H1 (cell line): ENCODE measurements at regions not wholly inside any gene's neighbourhood (a gene's known extent, or its start where the extent isn't known, plus 50 kb on each side); places are given as distances from the start of the nearest gene placed in this dataset.

Experiments used
- CTCF ChIA-PET: fragments of 300-600 bp; sonication (Branson Sonifier 250); formaldehyde crosslinking; loops from one replicate; lab custom pipeline; 2021; ENCODE audit not compliant: partially characterized antibody; lab: Charles Lee
- POLR2A ChIA-PET: fragments of 300-600 bp; sonication (Branson Sonifier 250); formaldehyde crosslinking; loops from one replicate; lab custom pipeline; 2021; ENCODE audit warnings: inconsistent platforms; ENCODE audit not compliant: partially characterized antibody; lab: Charles Lee
- DNase-seq, 2 experiments: peaks; one replicate each; pipeline versions ENCODE4 v3.0.0 to v3.0.0-alpha.2; 2010 to 2022; ENCODE audit warnings: low spot score in 2 of 2, low read depth in 1 of 2, mixed read lengths in 1 of 2
- FAIRE-seq: peaks from 2 replicates; lab custom pipeline; 2011; peaks lifted over from hg19 to GRCh38; lab: Jason Lieb, UNC
- H2AFZ ChIP-seq: 2 replicates; pipeline ENCODE4 v1.8.1; 2012; ENCODE audit warnings: low read length, inconsistent platforms
- H2AK5ac ChIP-seq: 2 replicates; pipeline ENCODE4 v1.6.1; 2013; ENCODE audit warnings: low read depth, low read length
- H2BK120ac ChIP-seq: replicated peaks from 2 replicates; pipeline ENCODE3; 2013; ENCODE audit warnings: low read depth, low read length, inconsistent platforms
- H2BK12ac ChIP-seq: 2 replicates; pipeline ENCODE4 v1.6.1; 2013; ENCODE audit warnings: low read depth, low read length
- H2BK15ac ChIP-seq: 2 replicates; pipeline ENCODE4 v1.6.1; 2013; ENCODE audit warnings: low read length
- H2BK20ac ChIP-seq: 2 replicates; pipeline ENCODE4 v1.6.1; 2013; ENCODE audit warnings: low read length
- H2BK5ac ChIP-seq: 2 replicates; pipeline ENCODE4 v1.6.1; 2013; ENCODE audit warnings: low read depth, low read length
- H3K14ac ChIP-seq: 2 replicates; pipeline ENCODE4 v1.6.1; 2013; ENCODE audit warnings: inconsistent platforms; ENCODE audit not compliant: insufficient read length
- H3K18ac ChIP-seq: 2 replicates; pipeline ENCODE4 v1.6.1; 2013; ENCODE audit warnings: low read length; ENCODE audit errors: extremely low read depth
- H3K23ac ChIP-seq: 2 replicates; pipeline ENCODE4 v1.6.1; 2013; ENCODE audit warnings: inconsistent platforms; ENCODE audit not compliant: insufficient read length
- H3K23me2 ChIP-seq: 2 replicates; pipeline ENCODE4 v1.6.1; 2013; ENCODE audit warnings: low read depth, low read length
- H3K27ac ChIP-seq: 2 replicates; pipeline ENCODE4 v1.6.1; 2011; ENCODE audit warnings: low read depth, low read length, inconsistent platforms
- H3K27me3 ChIP-seq, 4 experiments: replicated peaks in 1 of 4; 1 replicate in 1 of 4; 2 replicates in 3 of 4; pipeline versions ENCODE4 v1.6.1 to v1.8.1; 2011 to 2013; ENCODE audit warnings: low read length in 3 of 4, mild to moderate bottlenecking in 3 of 4, inconsistent platforms in 2 of 4, mixed read lengths in 2 of 4, moderate library complexity in 1 of 4; ENCODE audit not compliant: control insufficient read depth in 3 of 4, insufficient read depth in 3 of 4; ENCODE audit errors: extremely low read depth in 1 of 4
- H3K36me3 ChIP-seq, 4 experiments: 2 replicates each; pipeline versions ENCODE4 v1.6.1 to v1.8.1; 2011 to 2013; ENCODE audit warnings: mild to moderate bottlenecking in 4 of 4, low read length in 3 of 4, moderate library complexity in 2 of 4, control low read depth in 1 of 4, inconsistent platforms in 1 of 4; ENCODE audit not compliant: insufficient read depth in 4 of 4, control insufficient read depth in 2 of 4
- H3K4ac ChIP-seq: replicated peaks from 2 replicates; pipeline ENCODE3; 2013; ENCODE audit warnings: low read length, low read depth, mixed read lengths, inconsistent platforms; ENCODE audit not compliant: insufficient read length
- H3K4me1 ChIP-seq, 4 experiments: replicated peaks in 1 of 4; 1 replicate in 1 of 4; 2 replicates in 3 of 4; pipeline versions ENCODE4 v1.6.1 to v1.8.1; 2011 to 2013; ENCODE audit warnings: low read length in 3 of 4, inconsistent platforms in 2 of 4, mixed read lengths in 1 of 4; ENCODE audit not compliant: insufficient read depth in 4 of 4, control insufficient read depth in 3 of 4
- H3K4me2 ChIP-seq, 2 experiments: 2 replicates each; pipeline versions ENCODE4 v1.6.1 to v1.8.1; 2011 to 2013; ENCODE audit warnings: low read depth in 2 of 2, low read length in 2 of 2, control low read depth in 1 of 2, inconsistent platforms in 1 of 2, mild to moderate bottlenecking in 1 of 2; ENCODE audit not compliant: insufficient read depth in 1 of 2
- H3K4me3 ChIP-seq, 4 experiments: fragments of 200-600, 300-600 bp in 1 of 4; sonication (generic), shearing (Covaris generic), sonication (Bioruptor Twin) in 1 of 4; 2 replicates each; pipeline versions ENCODE4 v1.5.1 to v1.8.1; 2011 to 2016; ENCODE audit warnings: low read length in 4 of 4, low read depth in 3 of 4, control low read depth in 2 of 4, inconsistent platforms in 2 of 4, mild to moderate bottlenecking in 2 of 4, mixed read lengths in 1 of 4, moderate library complexity in 1 of 4; ENCODE audit not compliant: insufficient read depth in 2 of 4; ENCODE audit errors: extremely low read depth in 1 of 4
- H3K56ac ChIP-seq: replicated peaks from 2 replicates; pipeline ENCODE3; 2013; ENCODE audit warnings: low read depth, mild to moderate bottlenecking, mixed read lengths, low read length, inconsistent platforms; ENCODE audit not compliant: insufficient read length
- H3K79me1 ChIP-seq: 2 replicates; pipeline ENCODE4 v1.6.1; 2013; ENCODE audit warnings: low read depth, low read length, control low read depth
- H3K79me2 ChIP-seq, 2 experiments: 2 replicates each; pipeline versions ENCODE4 v1.6.1 to v1.8.1; 2012 to 2013; ENCODE audit warnings: low read length in 2 of 2, mild to moderate bottlenecking in 2 of 2, inconsistent platforms in 1 of 2; ENCODE audit not compliant: insufficient read depth in 2 of 2, control insufficient read depth in 1 of 2
- H3K9ac ChIP-seq, 4 experiments: replicated peaks in 1 of 4; 1 replicate in 1 of 4; 2 replicates in 3 of 4; pipeline versions ENCODE4 v1.6.1 to v1.8.1; 2011 to 2013; ENCODE audit warnings: low read depth in 3 of 4, low read length in 3 of 4, control low read depth in 2 of 4, mild to moderate bottlenecking in 2 of 4, moderate library complexity in 2 of 4, inconsistent platforms in 1 of 4; ENCODE audit errors: extremely low read depth in 1 of 4
- H3K9me3 ChIP-seq, 2 experiments: 2 replicates each; pipeline versions ENCODE4 v1.6.1 to v1.8.1; 2012 to 2013; ENCODE audit warnings: mild to moderate bottlenecking in 2 of 2, moderate library complexity in 2 of 2, control low read depth in 1 of 2, inconsistent platforms in 1 of 2, low read depth in 1 of 2, low read length in 1 of 2, mixed read lengths in 1 of 2; ENCODE audit not compliant: insufficient read depth in 2 of 2
- H4K20me1 ChIP-seq, 2 experiments: replicated peaks in 1 of 2; 2 replicates each; pipeline versions ENCODE3 to v1.8.1; 2011 to 2013; ENCODE audit warnings: inconsistent platforms in 2 of 2, low read length in 2 of 2, mild to moderate bottlenecking in 1 of 2; ENCODE audit not compliant: insufficient read depth in 2 of 2, control insufficient read depth in 1 of 2
- H4K5ac ChIP-seq: 2 replicates; pipeline ENCODE4 v1.6.1; 2013; ENCODE audit warnings: low read length, low read depth, mixed read lengths, inconsistent platforms; ENCODE audit not compliant: insufficient read length
- H4K8ac ChIP-seq: 2 replicates; pipeline ENCODE4 v1.8.0; 2013; ENCODE audit warnings: mild to moderate bottlenecking, moderate library complexity, low read length, inconsistent platforms; ENCODE audit not compliant: insufficient read depth; ENCODE audit errors: extremely low read depth
- H4K91ac ChIP-seq: replicated peaks from 2 replicates; pipeline ENCODE3; 2013; ENCODE audit warnings: low read length, mixed read lengths, inconsistent platforms; ENCODE audit not compliant: insufficient read length
- KDM4A ChIP-seq: IDR thresholded peaks from one replicate; pipeline ENCODE4 v1.7.1; 2012; ENCODE audit warnings: low read depth, mild to moderate bottlenecking, moderate library complexity, low read length, inconsistent platforms; ENCODE audit not compliant: severe bottlenecking
- NANOG ChIP-seq: IDR thresholded peaks from 2 replicates; pipeline ENCODE4 v1.6.1; 2011; ENCODE audit warnings: low read length, low read depth, mild to moderate bottlenecking, inconsistent platforms; ENCODE audit not compliant: insufficient read depth, poor library complexity, severe bottlenecking
- TAF1 ChIP-seq: IDR thresholded peaks from 2 replicates; pipeline ENCODE4 v1.6.1; 2011; ENCODE audit warnings: mild to moderate bottlenecking, low read depth, low read length
- WGBS, 2 experiments: shearing (Covaris generic) in 1 of 2; methylation state at CpG; one replicate each; pipeline versions ENCODE4 v1.1.6 to v1.1.7; 2013 to 2015; ENCODE audit warnings: low lambda C conversion rate in 2 of 2, mixed read lengths in 2 of 2, inconsistent platforms in 1 of 2, low coverage in 1 of 2, missing lambda C conversion rate in 1 of 2; ENCODE audit not compliant: insufficient replicate concordance in 2 of 2, insufficient coverage in 1 of 2, insufficient read length in 1 of 2; ENCODE audit errors: extremely low coverage in 1 of 2, missing lambda C conversion rate in 1 of 2; 5-methylcytosine and 5-hydroxymethylcytosine counted together

DNA sequence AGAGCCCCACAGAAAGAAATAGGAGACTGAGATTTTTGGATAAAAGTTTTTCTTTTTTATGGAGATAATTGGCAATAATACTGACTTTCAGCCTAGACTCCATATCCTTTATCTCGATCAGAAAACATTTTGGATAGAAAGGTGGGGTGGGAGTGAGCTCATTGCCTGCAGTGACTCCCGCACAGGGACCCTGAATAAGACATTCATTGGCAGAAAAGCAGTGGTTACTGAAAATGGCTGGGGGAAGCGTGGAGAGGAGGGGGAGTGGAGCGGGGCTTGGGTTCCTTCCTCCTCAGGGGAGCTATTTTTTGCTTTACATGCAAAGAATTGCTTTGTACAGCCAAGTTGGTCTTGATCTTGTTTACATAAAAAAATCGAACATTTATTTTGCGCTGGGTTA lies 90.4 kb upstream of the BMPER start:
- Histone ChIP-seq H2BK12ac (no peak overlapping the region), H3K27me3 (no peaks in the 10 kb centered on the region), H3K9me3 (0 out of 4 replicates have a peak, but pooled peaks cover 0 to 2% of the 10 kb centered on the region in 2 experiments), H3K79me2 (no peaks in the 10 kb centered on the region), H2BK120ac (no peak overlapping the region), H3K36me3 (no peaks in the 10 kb centered on the region), H2BK20ac (no peak overlapping the region), H3K56ac (no peak overlapping the region), H3K27ac (no peak overlapping the region), H3K23me2 (no peaks in the 10 kb centered on the region), H3K9ac (no peak overlapping the region), H2BK5ac (no peak overlapping the region), H4K20me1 (no peaks in the 10 kb centered on the region), H4K91ac (no peak overlapping the region), H3K4me1 (no peaks in the 10 kb centered on the region), H2BK15ac (no peak overlapping the region), H3K18ac (no peak overlapping the region), H3K14ac (no peak overlapping the region), H4K5ac (no peak overlapping the region)
- DNase-seq, result no peak
- FAIRE-seq, result no peak
- ChIA-PET CTCF (no interaction called here), POLR2A (no interaction called here)
- TF ChIP-seq TAF1 (no peak), NANOG (no peak), KDM4A (no peak)
- TF ChIP-seq, all 59 proteins: peak for 0
- Histone ChIP-seq H2AK5ac (no peak overlapping the region), H2AFZ (no peak overlapping the region), H3K23ac (no peak overlapping the region), H3K4me3 (no peak overlapping the region), H3K79me1 (no peaks in the 10 kb centered on the region), H3K4ac (no peak overlapping the region), H3K4me2 (no peak overlapping the region), H4K8ac (no peak overlapping the region)
- WGBS, 2 experiments, result 81% methylated on average over 6 of the region's 6 CpGs; no CpG with 5 or more reads in 1 of the 2 experiments
